ENCODE measurements at regions not wholly inside any gene's neighbourhood (a gene's known extent, or its start where the extent isn't known, plus 50 kb on each side); places are given as distances from the start of the nearest gene placed in this dataset.

DNA sequence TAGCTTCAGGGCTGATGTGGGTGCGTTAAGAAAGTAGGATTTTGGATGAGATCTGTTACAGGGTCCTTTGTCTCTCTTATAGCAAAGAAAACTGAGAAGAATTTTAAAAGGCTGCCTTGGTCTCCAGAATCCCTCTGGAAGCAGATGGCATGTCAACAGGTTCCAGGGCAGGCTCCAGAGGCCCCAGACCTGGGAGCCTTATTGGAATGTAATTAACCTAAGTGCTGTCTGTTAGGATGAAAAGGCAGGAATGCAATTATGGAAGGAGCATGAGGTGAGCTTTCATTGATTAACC is 97.2 kb upstream of the PKDCC start:
- H3K4me1 Mint-ChIP-seq (ENCODE audit: low read depth), result no peaks in the 10 kb centered on the region
- peaks cover 36% of the 10 kb centered on the region for H3K27me3 Mint-ChIP-seq (ENCODE audit: insufficient read depth)
- no peak for DNase-seq
- H3K4me3 Mint-ChIP-seq, result no peak overlapping the region
- H3K27ac Mint-ChIP-seq, result no peak overlapping the region
- TF ChIP-seq, protein P1, sequence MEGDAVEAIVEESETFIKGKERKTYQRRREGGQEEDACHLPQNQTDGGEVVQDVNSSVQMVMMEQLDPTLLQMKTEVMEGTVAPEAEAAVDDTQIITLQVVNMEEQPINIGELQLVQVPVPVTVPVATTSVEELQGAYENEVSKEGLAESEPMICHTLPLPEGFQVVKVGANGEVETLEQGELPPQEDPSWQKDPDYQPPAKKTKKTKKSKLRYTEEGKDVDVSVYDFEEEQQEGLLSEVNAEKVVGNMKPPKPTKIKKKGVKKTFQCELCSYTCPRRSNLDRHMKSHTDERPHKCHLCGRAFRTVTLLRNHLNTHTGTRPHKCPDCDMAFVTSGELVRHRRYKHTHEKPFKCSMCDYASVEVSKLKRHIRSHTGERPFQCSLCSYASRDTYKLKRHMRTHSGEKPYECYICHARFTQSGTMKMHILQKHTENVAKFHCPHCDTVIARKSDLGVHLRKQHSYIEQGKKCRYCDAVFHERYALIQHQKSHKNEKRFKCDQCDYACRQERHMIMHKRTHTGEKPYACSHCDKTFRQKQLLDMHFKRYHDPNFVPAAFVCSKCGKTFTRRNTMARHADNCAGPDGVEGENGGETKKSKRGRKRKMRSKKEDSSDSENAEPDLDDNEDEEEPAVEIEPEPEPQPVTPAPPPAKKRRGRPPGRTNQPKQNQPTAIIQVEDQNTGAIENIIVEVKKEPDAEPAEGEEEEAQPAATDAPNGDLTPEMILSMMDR (IDR thresholded peaks at IDR 0.05), result no peak
- H3K36me3 Mint-ChIP-seq (ENCODE audit: low read depth), result no peaks in the 10 kb centered on the region
- H3K9me3 Mint-ChIP-seq, result no peaks in the 10 kb centered on the region

DNA sequence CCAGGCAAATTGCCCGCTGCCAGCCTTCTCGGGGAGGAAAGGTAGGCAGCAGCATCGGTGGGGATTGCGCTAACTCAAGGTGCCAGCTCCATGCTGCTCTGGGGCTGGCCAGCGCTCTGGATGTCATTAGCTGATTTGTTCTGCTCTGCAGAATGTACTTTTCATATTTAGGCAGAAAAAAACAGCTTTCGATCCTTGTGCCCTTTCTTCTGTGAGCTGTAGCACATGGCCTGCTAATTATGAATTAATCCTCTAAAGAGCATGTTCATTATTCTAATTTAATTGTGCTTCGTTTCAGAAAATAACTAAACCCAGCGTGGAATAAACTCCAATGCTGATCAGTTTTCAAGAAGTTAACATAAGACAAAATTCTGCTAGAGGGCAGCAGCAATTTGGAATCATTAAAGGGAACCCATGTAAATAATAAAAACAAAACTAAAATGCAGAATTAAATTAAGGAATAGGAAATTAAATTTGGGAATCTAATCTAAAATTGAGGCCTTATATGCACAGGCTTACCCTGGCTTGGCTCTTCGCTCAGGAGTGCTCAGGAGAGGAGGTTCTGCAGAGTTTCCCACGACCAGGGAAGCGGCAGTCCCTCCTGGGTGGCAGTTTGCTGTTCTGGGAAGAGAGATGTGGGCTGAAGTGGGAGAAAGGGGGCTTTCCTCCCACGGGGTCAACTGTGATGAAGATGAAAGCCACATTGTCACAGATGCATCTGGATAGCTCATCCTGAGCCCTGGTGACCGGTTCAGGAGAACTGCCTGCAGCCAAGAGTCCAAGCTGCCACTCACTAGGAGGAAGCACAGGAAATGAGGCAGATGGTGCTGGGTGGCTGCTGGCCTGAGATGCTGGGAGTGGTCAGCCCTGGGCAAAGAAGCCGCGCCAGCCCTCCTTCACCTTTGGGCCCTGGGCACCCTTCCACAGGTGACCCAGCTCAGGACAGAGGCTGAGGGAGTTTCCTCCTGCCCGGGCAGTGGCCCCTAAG is 93.2 kb upstream of the PKDCC start:
- peaks cover 42% of the 10 kb centered on the region for H3K27me3 Mint-ChIP-seq (ENCODE audit: insufficient read depth)
- no peak overlapping the region for H3K27ac Mint-ChIP-seq

DNA sequence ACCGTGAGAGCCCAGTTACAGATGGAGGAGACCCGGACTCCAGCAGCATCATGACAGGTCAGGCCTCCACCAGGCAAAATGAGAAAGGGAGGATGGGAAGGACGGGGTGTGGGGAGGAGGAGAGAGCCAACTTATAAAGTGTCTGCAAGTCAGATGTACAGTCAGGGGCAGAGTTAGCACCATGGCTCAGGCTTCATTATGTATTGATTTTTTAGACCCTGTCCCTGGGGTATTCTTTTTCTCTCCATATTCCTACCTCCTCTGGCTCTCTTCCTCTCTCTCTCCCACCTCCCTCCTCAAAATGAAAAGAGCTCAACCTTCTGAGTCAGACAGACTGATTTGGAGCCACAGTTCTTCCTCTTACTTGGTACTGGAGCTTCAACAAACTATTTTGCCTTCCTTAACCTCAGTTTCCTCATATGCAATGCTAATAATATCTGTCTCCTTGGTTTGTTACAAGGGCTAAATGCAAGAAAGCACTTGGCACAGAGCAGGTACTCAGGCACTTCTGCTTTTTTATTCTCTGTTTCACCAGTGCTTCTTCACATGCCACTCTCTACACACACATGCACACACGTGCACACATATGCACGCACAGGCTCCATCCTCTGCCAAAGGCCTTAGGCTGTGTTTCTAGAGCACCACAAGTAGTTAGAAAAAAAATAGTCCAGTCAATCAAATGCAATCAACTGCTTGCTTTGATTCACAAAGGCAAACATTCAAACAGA is 92.3 kb upstream of the PKDCC start:
- peaks cover 42% of the 10 kb centered on the region for H3K27me3 Mint-ChIP-seq (ENCODE audit: insufficient read depth)
- no peaks in the 10 kb centered on the region for H3K36me3 Mint-ChIP-seq (ENCODE audit: low read depth)
- DNase-seq, result no peak
- H3K9me3 Mint-ChIP-seq, result no peaks in the 10 kb centered on the region
- no peak overlapping the region for H3K4me3 Mint-ChIP-seq
- H3K27ac Mint-ChIP-seq, result no peak overlapping the region
- TF ChIP-seq, protein P1 (IDR thresholded peaks at IDR 0.05), result no peak
- no peaks in the 10 kb centered on the region for H3K4me1 Mint-ChIP-seq (ENCODE audit: low read depth)

More for the DNA sequence above, 93.2 kb upstream of the PKDCC start:
- no peak for DNase-seq
- Mint-ChIP-seq H3K9me3 (no peaks in the 10 kb centered on the region), H3K36me3 (ENCODE audit: low read depth) (no peaks in the 10 kb centered on the region), H3K4me1 (ENCODE audit: low read depth) (no peaks in the 10 kb centered on the region), H3K4me3 (no peak overlapping the region)
- TF ChIP-seq, protein P1 (IDR thresholded peaks at IDR 0.05), result no peak

DNA sequence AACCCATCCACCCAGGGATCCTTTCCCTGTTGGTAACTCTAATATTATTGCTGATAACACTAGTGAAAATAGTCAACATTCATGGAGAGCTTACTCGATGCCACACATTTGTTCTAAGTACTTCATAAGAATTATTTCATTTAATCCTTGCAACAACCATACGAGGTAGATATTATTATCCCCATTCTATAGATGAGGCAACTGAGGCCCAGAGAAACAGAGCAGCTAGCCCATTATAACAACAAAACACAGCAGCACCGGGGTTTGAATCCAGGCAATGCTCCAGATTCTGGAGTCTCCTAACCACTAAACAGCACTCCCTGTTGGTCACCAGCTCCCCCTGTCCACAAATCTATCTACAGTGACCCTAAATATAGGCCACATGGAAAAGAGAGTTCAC is 90.4 kb upstream of the PKDCC start:
- no peaks in the 10 kb centered on the region for H3K9me3 Mint-ChIP-seq
- TF ChIP-seq, protein P1 (IDR thresholded peaks at IDR 0.05), result no peak
- no peaks in the 10 kb centered on the region for H3K4me1 Mint-ChIP-seq (ENCODE audit: low read depth)
- peaks cover 48% of the 10 kb centered on the region for H3K27me3 Mint-ChIP-seq (ENCODE audit: insufficient read depth)
- H3K36me3 Mint-ChIP-seq (ENCODE audit: low read depth), result no peaks in the 10 kb centered on the region
- H3K27ac Mint-ChIP-seq, result no peak overlapping the region
- DNase-seq, result no peak
- H3K4me3 Mint-ChIP-seq, result no peak overlapping the region

DNA sequence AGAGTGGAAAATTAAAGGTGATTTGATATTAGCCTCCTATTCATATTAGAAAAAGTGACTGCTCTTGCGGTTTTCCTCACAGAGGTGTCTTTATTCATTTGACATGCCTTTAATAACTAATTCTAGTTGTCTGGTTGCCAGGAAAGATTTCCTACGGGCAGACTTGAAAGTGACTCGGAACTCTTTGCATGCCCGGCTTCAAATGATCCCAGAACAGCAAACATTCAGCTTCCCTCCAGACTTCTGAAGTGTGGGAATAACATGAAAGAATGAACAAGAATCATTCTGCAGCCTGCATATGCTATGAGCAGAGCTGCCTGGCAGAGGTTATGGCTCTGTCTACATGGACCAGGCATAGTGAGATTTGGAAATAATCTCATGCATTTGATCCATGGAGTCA is 89.6 kb upstream of the PKDCC start:
- Mint-ChIP-seq H3K9me3 (no peaks in the 10 kb centered on the region), H3K27me3 (ENCODE audit: insufficient read depth) (peaks cover 55% of the 10 kb centered on the region), H3K4me3 (no peak overlapping the region), H3K4me1 (ENCODE audit: low read depth) (no peaks in the 10 kb centered on the region), H3K36me3 (ENCODE audit: low read depth) (no peaks in the 10 kb centered on the region), H3K27ac (no peak overlapping the region)
- TF ChIP-seq, protein P1 (IDR thresholded peaks at IDR 0.05), result no peak
- no peak for DNase-seq

Measured in HFFc6 (cell line).